HL-60 (cell line): ENCODE measurements at regions not wholly inside any gene's neighbourhood (a gene's known extent, or its start where the extent isn't known, plus 50 kb on each side); places are given as distances from the start of the nearest gene placed in this dataset.

Experiments
- DNase-seq, 2 experiments: peaks; one replicate each; pipeline ENCODE4 v3.0.0-alpha.2; 2010 to 2020; ENCODE audit warnings: low read depth in 1 of 2, low spot score in 1 of 2
- H3K27ac ChIP-seq: fragments of 250-450 bp; sonication (Bioruptor Pico); replicated peaks from 2 replicates; pipeline ENCODE4 v1.5.1; 2020; ENCODE audit warnings: mild to moderate bottlenecking, moderate library complexity
- H3K27me3 ChIP-seq: fragments of 250-450 bp; sonication (Bioruptor Pico); 2 replicates; pipeline ENCODE4 v1.5.1; 2021; ENCODE audit warnings: mild to moderate bottlenecking, moderate library complexity; ENCODE audit not compliant: insufficient read depth, poor library complexity, severe bottlenecking
- H3K4me3 ChIP-seq: replicated peaks from 2 replicates; pipeline ENCODE4 v1.5.1; 2011; ENCODE audit warnings: mild to moderate bottlenecking, control low read depth, low read length; ENCODE audit not compliant: insufficient read depth
- GABPA ChIP-seq: IDR thresholded peaks from 2 replicates; pipeline ENCODE4 v1.6.1; 2012; ENCODE audit warnings: low read depth
- POLR2AphosphoS5 ChIP-seq: IDR thresholded peaks from 2 replicates; pipeline ENCODE4 v1.6.1; 2012; ENCODE audit warnings: low read depth
- SPI1 ChIP-seq: IDR thresholded peaks from 2 replicates; pipeline ENCODE4 v1.6.1; 2012; ENCODE audit warnings: low read depth, mild to moderate bottlenecking, borderline replicate concordance
- TF ChIP-seq, protein P1 (sequence below): IDR thresholded peaks from 2 replicates; pipeline ENCODE4 v1.6.1; 2012; ENCODE audit warnings: low read depth; ENCODE audit not compliant: insufficient replicate concordance
- TF ChIP-seq, protein P2 (sequence below): IDR thresholded peaks from one replicate; pipeline ENCODE4 v1.5.1; 2011; ENCODE audit warnings: low read length, control low read depth, inconsistent platforms; ENCODE audit not compliant: insufficient read depth

DNA sequence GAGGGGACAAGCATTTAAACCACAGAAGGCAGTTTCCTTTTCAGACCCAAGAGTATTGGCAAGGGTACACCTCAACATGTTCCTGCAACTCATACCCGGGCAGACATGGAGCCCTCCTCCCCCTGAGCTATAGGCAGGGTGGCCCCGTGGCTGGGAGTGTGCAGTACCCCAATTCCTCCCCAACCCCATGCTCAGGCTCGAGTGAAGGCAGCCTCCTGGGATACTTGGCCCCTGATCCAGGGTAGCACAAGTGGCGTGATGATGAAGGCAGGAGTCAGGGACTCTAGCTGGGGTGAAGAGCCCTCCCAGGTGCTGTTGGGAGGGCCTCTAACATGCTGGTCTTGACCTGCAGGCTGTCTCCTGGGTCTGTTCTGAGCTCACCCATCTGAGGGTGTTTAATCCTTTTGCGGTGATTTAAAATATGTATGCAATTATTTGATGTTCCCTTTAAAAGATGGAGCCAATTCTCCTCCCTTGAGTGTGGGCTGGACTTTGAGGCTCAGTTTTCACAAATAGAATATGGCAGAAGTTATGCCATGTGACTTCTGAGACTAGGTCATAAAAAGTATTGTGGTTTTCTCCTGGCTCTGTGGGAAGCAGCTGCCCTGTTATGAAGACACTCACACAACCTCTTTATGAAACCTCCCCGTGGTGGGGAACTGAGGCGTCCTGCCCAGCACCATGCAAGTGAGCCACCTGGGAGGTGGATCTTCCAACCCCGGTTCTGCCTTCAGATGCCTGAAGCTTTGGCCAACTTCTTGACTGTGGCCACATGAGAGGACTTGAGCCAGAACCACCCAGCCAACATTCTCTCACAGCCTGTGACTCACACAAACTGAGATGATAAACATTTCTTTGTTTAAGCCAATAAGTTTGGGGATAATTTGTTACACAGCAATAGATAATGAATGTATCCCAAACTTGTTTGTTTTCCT lies 54.7 kb upstream of the NECTIN1 start:
- no peak overlapping the region for H3K4me3 ChIP-seq
- no peak for TF ChIP-seq GABPA
- TF ChIP-seq, protein P1, sequence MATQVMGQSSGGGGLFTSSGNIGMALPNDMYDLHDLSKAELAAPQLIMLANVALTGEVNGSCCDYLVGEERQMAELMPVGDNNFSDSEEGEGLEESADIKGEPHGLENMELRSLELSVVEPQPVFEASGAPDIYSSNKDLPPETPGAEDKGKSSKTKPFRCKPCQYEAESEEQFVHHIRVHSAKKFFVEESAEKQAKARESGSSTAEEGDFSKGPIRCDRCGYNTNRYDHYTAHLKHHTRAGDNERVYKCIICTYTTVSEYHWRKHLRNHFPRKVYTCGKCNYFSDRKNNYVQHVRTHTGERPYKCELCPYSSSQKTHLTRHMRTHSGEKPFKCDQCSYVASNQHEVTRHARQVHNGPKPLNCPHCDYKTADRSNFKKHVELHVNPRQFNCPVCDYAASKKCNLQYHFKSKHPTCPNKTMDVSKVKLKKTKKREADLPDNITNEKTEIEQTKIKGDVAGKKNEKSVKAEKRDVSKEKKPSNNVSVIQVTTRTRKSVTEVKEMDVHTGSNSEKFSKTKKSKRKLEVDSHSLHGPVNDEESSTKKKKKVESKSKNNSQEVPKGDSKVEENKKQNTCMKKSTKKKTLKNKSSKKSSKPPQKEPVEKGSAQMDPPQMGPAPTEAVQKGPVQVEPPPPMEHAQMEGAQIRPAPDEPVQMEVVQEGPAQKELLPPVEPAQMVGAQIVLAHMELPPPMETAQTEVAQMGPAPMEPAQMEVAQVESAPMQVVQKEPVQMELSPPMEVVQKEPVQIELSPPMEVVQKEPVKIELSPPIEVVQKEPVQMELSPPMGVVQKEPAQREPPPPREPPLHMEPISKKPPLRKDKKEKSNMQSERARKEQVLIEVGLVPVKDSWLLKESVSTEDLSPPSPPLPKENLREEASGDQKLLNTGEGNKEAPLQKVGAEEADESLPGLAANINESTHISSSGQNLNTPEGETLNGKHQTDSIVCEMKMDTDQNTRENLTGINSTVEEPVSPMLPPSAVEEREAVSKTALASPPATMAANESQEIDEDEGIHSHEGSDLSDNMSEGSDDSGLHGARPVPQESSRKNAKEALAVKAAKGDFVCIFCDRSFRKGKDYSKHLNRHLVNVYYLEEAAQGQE = no peak
- no peak for TF ChIP-seq POLR2AphosphoS5
- TF ChIP-seq, protein P2, sequence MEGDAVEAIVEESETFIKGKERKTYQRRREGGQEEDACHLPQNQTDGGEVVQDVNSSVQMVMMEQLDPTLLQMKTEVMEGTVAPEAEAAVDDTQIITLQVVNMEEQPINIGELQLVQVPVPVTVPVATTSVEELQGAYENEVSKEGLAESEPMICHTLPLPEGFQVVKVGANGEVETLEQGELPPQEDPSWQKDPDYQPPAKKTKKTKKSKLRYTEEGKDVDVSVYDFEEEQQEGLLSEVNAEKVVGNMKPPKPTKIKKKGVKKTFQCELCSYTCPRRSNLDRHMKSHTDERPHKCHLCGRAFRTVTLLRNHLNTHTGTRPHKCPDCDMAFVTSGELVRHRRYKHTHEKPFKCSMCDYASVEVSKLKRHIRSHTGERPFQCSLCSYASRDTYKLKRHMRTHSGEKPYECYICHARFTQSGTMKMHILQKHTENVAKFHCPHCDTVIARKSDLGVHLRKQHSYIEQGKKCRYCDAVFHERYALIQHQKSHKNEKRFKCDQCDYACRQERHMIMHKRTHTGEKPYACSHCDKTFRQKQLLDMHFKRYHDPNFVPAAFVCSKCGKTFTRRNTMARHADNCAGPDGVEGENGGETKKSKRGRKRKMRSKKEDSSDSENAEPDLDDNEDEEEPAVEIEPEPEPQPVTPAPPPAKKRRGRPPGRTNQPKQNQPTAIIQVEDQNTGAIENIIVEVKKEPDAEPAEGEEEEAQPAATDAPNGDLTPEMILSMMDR = no peak
- no peak for TF ChIP-seq SPI1
- no peaks in the 10 kb centered on the region for H3K27me3 ChIP-seq

DNA sequence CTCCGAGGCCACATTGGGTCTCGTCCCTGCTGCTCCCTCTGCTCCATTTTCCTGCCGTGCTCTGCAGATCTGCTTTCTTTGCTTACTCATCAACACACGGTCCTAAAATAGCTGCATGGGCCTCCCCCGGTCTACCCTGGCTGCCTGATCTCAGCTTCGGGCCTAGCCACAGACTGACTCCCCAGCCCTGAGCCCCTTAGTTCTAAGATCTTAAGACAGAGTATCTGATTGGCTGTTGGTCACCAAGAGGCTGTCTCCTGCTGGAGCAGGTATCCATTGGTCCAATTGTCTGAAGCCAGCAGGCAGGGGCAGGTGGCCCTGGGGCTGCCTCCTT lies 53.7 kb upstream of the NECTIN1 start:
- Histone ChIP-seq H3K27me3 (no peaks in the 10 kb centered on the region), H3K4me3 (no peak overlapping the region), H3K27ac (no peak overlapping the region)
- TF ChIP-seq, protein P2 = no peak
- TF ChIP-seq POLR2AphosphoS5 = no peak
- no peak for TF ChIP-seq GABPA
- TF ChIP-seq, protein P1 = no peak
- DNase-seq = no peak

More for the DNA sequence above, 54.7 kb upstream of the NECTIN1 start:
- no peak for DNase-seq
- H3K27ac ChIP-seq = no peak overlapping the region

DNA sequence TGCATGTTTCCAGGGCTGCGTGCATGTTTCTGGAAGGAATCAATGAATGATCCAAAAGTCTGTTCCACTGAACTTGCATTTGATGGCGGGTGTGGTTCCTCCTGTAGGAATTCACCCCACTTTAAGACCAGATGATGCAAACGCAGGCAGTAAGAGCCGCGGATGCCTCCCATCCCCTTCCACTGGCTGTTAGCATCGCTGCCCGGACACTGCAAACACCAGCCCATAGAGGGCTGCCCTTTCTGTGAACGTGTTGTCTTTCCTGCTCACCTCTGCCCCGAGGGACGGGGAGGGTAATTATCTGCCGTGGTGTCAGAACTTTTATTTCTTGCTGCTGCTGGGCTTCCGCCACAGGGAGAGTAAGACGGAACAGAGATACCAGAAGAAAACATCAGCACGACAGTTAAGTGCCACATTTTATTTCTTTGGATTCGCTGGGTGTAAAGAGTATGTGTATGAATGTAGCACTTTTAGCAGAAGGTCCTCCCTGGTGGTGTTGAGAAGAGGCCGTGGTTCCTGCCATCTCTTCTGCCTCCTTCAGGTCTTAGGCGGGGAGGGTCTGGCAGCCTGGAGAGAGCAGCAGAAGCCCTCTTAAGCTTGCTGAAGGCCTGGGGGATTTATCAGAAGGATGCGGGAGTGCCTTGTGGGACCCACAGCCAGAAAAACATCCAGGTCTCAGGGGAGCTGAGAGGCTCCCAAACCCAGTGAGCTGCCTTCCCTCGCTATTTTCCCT lies 53.2 kb upstream of the NECTIN1 start:
- no peak for DNase-seq
- TF ChIP-seq GABPA (no peak), SPI1 (no peak), POLR2AphosphoS5 (no peak)
- TF ChIP-seq, protein P2 = no peak
- TF ChIP-seq, protein P1 = no peak
- Histone ChIP-seq H3K27me3 (no peaks in the 10 kb centered on the region), H3K4me3 (no peak overlapping the region), H3K27ac (no peak overlapping the region)
